NT2/D1 (cell line): ENCODE measurements at regions not wholly inside any gene's neighbourhood (a gene's known extent, or its start where the extent isn't known, plus 50 kb on each side); places are given as distances from the start of the nearest gene placed in this dataset.

Experiments used
- YY1 ChIP-seq: IDR thresholded peaks from 2 replicates; pipeline ENCODE4 v1.6.1; 2011; ENCODE audit not compliant: insufficient read length, insufficient read depth
- ZNF274 ChIP-seq: IDR thresholded peaks from 2 replicates; pipeline ENCODE4 v1.6.1; 2011; ENCODE audit warnings: mild to moderate bottlenecking, low read depth, low read length

DNA sequence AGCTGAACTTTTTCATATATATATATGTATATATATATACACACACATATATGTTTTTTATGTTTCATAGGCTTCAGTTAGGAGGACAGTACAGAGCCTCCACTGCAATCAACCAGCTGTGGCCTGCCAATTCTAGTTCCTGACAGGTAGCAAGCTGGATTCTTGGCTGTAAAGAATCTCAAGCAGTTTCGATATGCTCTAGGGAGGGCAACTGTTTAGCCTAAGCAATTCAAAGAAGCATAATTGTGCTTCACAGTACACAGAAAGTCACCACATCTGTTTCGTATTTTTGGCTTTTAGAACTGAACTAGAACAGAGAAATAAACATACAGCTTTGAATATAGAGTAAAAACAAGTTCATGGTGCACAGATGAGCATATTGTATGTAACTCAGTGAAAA lies 152.4 kb upstream of the ARRDC3 start:
- TF ChIP-seq YY1: no peak
- TF ChIP-seq ZNF274: no peak
